Activated CD8-positive, alpha-beta memory T cell treated with anti-CD3 and anti-CD28 coated beads for 36 hours (primary cell): ENCODE measurements at regions not wholly inside any gene's neighbourhood (a gene's known extent, or its start where the extent isn't known, plus 50 kb on each side); places are given as distances from the start of the nearest gene placed in this dataset.
"Not testable (repeated sequence)": the region's sequence is repeated elsewhere in the genome, so short reads cannot be mapped to it uniquely, and the experiment has no call there.

Experiments
- CTCF ChIA-PET: fragments of 350-600 bp; sonication (Branson Sonifier 250); formaldehyde crosslinking; loops from one replicate; lab custom pipeline; 2021; ENCODE audit warnings: antibody characterized with exemption; lab: Charles Lee
- POLR2A ChIA-PET: fragments of 350-600 bp; sonication (Branson Sonifier 250); formaldehyde crosslinking; loops from one replicate; lab custom pipeline; 2021; ENCODE audit warnings: antibody characterized with exemption; lab: Charles Lee

DNA sequence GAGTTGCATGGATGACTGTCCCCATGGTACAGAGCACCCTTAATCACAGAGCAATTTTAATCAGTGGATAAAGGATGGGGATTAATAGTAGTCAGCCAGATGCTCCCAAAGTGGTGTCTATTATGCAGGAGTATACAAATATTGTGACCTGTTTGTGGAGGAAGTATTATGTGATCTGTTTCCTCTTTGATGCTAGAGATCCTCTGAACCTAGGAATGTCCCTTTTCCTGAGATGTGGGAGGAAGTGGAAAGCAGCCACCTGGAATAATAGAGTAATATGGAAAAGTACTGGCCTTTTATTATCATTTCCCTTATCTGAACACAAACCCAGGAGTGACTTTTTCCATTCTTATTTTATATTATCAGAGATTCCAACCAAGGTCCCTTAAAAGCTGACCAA lies 94.2 kb upstream of the EFEMP1 start:
- CTCF ChIA-PET, result no interaction called here
- POLR2A ChIA-PET, result no interaction called here

GRCh38 chr2:56018267-56018666 lies 94.7 kb upstream of the EFEMP1 start:
- ChIA-PET POLR2A (no interaction called here), CTCF (no interaction called here)

GRCh38 chr2:56021136-56021474 lies 97.5 kb upstream of the EFEMP1 start:
- CTCF ChIA-PET, result no interaction called here
- POLR2A ChIA-PET, result no interaction called here

- CTCF ChIA-PET, result no interaction called here
- POLR2A ChIA-PET, result no interaction called here
Measured at GRCh38 chr2:56021579-56021978, 98.0 kb upstream of the EFEMP1 start.

- ChIA-PET CTCF (no interaction called here), POLR2A (no interaction called here)
Measured at GRCh38 chr2:56025469-56026193, 102.0 kb upstream of the EFEMP1 start.

DNA sequence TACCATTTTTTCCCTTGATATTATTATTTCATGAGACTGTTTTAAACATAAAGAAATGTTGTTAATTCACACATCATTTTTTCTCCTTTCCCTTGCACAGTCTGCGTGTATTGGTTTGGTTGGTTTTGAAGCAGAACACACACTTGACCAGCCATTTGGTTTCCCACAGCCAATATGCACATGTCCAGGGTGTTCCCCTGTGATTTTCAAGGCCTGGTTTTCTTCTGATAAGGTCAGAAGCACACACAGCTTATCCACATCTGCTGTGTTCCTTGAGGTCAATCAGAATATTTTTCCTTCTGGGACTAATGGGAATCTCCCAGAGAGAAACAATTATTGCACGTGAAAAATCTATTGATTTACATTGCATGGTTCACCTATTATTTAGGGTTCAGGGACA lies 103.2 kb upstream of the EFEMP1 start:
- POLR2A ChIA-PET, result no interaction called here
- CTCF ChIA-PET, result no interaction called here

GRCh38 chr2:56030062-56030461 lies 106.5 kb upstream of the EFEMP1 start:
- ChIA-PET CTCF (no interaction called here), POLR2A (no interaction called here)

GRCh38 chr2:56030901-56031300 lies 107.3 kb upstream of the EFEMP1 start:
- CTCF ChIA-PET, result no interaction called here
- POLR2A ChIA-PET, result no interaction called here

- ChIA-PET CTCF (no interaction called here), POLR2A (no interaction called here)
Measured at GRCh38 chr2:56034258-56034657, 110.7 kb upstream of the EFEMP1 start.

GRCh38 chr2:56040189-56040588 lies 116.6 kb upstream of the EFEMP1 start:
- POLR2A ChIA-PET, result no interaction called here

DNA sequence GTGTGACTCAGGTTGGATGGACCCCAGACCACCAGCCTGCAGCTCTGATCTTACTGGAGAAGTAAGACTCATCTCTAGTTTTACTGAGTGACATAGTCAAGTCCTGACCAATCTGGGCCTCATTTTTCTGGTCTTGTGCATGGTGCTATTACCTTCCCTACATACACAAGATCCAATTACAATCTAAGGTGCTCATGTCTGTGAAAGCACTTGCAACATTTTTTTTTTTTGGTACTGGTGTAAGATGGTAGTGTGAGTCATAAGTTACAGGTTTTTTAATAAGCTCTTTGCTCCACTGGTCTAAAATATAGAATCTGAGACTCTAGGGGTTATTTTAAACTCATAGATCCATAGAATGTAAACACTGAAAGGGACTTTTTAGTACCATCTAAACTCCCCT lies 117.3 kb upstream of the EFEMP1 start:
- ChIA-PET CTCF (no interaction called here), POLR2A (no interaction called here)

More at GRCh38 chr2:56040189-56040588, 116.6 kb upstream of the EFEMP1 start:
- CTCF ChIA-PET, result no interaction called here

DNA sequence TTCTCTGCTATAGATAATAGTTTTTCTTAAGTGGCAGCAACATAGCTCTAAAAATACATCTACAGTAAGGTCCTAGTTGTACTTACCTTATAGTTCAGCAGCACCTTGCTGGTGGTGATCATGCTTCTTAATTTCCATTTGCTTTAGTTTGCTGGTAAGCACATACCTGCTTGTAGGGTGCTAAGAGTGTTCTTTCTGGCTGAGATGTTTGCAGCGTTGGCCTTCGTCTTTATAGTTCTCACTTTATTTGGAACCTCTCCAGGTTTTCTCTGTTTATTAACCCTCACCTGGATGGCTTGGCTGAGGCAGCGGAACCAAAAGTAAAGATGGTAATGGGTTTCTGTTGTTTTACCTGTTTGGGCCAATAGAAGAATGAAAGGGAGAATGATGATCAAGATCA lies 123.6 kb upstream of the EFEMP1 start:
- ChIA-PET CTCF (no interaction called here), POLR2A (no interaction called here)

DNA sequence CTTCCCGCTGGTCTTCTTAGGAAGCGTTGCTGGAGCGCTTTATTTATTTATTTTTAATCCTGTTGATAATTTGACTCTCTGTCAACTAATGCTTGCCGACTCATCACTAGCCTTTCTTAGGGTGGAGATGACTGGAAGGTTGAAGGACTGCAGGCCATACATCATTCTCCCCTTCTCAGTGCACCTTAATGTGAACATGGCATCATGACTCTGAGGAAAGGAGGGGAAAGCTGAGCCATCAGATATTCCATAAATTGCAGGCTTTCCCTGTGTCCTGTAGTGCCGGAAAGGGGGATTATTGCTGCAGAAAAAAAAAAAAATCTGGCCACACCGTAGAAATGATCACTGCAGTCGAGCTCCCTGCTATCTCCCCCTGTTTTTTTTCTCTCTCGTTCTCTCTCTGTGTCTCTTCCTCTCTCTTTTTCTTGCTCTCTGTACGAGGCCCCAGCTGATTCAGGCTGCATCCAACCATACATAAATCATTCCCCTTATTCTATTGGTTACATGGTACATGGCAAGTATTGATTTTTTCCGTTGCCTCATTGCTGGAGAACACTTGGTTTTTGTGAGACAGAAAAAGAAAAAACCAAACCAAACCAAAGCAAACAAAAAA lies 125.8 kb upstream of the EFEMP1 start:
- ChIA-PET POLR2A (no interaction called here), CTCF (interaction anchor here (0.7 kb wide), 1 partner anchor 81 kb away, joined by 3 read pairs; no protein-coding TSS in a partner anchor)

- ChIA-PET CTCF (no interaction called here), POLR2A (no interaction called here)
Measured at GRCh38 chr2:56053679-56054078, 130.1 kb upstream of the EFEMP1 start.

GRCh38 chr2:56055405-56055804 lies 128.4 kb upstream of the CCDC85A start:
- POLR2A ChIA-PET, result no interaction called here

DNA sequence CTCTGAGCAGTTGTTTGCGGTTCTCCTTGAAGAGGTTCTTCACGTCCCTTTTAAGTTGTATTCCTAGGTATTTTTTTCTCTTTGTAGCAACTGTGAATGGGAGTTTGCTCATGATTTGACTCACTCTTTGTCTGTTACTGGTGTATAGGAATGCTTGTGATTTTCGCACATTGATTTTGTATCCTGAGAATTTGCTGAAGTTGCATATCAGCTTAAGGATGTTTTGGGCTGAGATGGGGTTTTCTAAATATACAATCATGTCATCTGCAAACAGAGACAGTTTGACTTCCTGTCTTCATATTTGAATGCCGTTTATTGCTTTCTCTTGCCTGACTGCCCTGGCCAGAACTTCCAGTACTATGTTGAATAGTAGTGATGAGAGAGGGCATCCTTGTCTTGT lies 122.5 kb upstream of the CCDC85A start:
- POLR2A ChIA-PET, CTCF ChIA-PET: not testable (repeated sequence)

More at GRCh38 chr2:56055405-56055804, 128.4 kb upstream of the CCDC85A start:
- CTCF ChIA-PET, result no interaction called here

- ChIA-PET POLR2A (no interaction called here), CTCF (no interaction called here)
Measured at GRCh38 chr2:56068746-56069145, 115.0 kb upstream of the CCDC85A start.

DNA sequence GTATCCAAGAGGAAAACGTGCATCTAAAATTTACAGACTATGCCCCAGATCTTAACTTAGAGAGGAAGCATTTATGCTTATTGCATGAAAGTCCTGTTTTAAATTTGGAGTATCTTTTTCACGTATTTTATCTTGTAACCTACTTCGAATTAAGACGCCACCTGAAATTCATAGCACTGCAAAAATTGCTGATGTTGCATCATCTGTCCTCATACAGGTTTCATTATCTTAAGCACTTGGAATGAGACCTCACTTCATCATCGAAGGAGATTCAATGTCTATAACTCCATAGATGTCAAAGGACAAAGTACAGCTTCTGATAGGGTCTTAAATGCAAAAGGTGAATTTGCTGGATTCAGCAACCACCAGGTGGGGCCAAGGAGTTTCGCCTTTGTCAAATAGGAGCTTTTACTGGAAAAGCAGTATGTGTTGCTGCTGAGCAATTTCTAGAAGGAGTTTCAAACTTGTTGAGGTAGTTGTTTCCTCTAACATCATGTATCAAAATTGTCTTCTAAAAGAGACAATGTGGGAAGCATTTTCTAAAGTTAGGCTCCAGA lies 106.4 kb upstream of the CCDC85A start:
- CTCF ChIA-PET, result no interaction called here

DNA sequence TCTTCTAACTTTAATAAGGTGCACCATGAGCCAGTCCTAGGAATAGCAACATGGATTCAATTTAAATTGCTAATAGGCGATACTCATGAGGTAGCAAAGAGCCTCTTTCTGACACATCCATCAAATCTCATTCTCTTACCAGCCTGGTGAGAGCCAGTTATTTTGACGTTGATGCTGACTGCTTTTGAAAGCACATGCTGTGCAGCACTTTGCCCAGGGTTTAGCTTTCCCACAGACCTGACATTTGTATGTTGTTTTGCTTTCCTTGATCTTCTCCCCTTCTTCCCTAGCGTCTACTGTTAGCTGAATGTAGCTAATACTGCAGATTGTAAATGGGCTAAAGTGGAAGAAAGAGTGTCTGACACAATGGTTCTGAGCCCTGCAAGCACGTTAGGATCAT lies 101.1 kb upstream of the CCDC85A start:
- POLR2A ChIA-PET, result no interaction called here
- CTCF ChIA-PET, result no interaction called here

More for the DNA sequence above, 106.4 kb upstream of the CCDC85A start:
- POLR2A ChIA-PET, result no interaction called here

GRCh38 chr2:56084111-56084901 lies 99.5 kb upstream of the CCDC85A start:
- ChIA-PET POLR2A (no interaction called here), CTCF (no interaction called here)
